A673 (cell line): ENCODE measurements at regions not wholly inside any gene's neighbourhood (a gene's known extent, or its start where the extent isn't known, plus 50 kb on each side); places are given as distances from the start of the nearest gene placed in this dataset.

Experiments used
- EZH2 ChIP-seq: fragments of 200-600 bp; sonication (generic); IDR thresholded peaks from 2 replicates; pipeline ENCODE4 v1.6.1; 2017; ENCODE audit warnings: borderline replicate concordance, low read depth, mild to moderate bottlenecking, mixed read lengths, antibody characterized with exemption, low read length; ENCODE audit not compliant: poor library complexity, severe bottlenecking
- TF ChIP-seq, protein P1 (sequence below): fragments of 300-800, 200-600 bp; sonication (generic); conservative IDR thresholded peaks from 2 replicates; pipeline ENCODE4 v1.5.1; 2017; ENCODE audit warnings: low read depth, mild to moderate bottlenecking, antibody characterized with exemption, low read length, moderate library complexity, mixed read lengths

DNA sequence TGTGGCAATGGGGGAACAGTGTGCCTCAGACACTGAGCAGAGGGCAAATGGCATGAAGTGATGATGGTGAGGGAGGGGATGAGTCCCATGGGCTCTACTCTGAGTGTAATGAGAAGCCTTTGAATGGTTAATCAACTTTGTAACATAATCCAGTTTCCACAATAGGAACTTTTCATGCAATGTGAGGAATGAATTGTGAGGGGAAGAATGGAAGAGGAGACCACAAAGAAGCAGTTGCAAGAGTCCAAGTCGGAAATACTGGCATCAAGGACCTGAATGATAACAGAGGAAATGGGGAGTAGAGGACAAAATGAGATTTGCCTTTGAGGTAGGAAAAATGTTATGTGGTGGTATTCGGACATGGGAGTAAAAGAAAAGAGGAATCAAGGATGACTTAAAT lies 476.9 kb upstream of the PRICKLE1 start:
- TF ChIP-seq, protein P1, sequence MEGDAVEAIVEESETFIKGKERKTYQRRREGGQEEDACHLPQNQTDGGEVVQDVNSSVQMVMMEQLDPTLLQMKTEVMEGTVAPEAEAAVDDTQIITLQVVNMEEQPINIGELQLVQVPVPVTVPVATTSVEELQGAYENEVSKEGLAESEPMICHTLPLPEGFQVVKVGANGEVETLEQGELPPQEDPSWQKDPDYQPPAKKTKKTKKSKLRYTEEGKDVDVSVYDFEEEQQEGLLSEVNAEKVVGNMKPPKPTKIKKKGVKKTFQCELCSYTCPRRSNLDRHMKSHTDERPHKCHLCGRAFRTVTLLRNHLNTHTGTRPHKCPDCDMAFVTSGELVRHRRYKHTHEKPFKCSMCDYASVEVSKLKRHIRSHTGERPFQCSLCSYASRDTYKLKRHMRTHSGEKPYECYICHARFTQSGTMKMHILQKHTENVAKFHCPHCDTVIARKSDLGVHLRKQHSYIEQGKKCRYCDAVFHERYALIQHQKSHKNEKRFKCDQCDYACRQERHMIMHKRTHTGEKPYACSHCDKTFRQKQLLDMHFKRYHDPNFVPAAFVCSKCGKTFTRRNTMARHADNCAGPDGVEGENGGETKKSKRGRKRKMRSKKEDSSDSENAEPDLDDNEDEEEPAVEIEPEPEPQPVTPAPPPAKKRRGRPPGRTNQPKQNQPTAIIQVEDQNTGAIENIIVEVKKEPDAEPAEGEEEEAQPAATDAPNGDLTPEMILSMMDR, result no peak
- no peak for TF ChIP-seq EZH2
